Keratinocyte (primary cell): ENCODE measurements at regions not wholly inside any gene's neighbourhood (a gene's known extent, or its start where the extent isn't known, plus 50 kb on each side); places are given as distances from the start of the nearest gene placed in this dataset.

Experiments used
- DNase-seq: peaks from one replicate; pipeline ENCODE4 v3.0.0-alpha.2; 2011; ENCODE audit warnings: low read depth, missing footprints, low spot score
- FAIRE-seq: peaks from 2 replicates; lab custom pipeline; 2011; peaks lifted over from hg19 to GRCh38; lab: Jason Lieb, UNC
- H2AFZ ChIP-seq: 2 replicates; pipeline ENCODE4 v1.6.0; 2012; ENCODE audit warnings: low read length, control low read depth, inconsistent platforms; ENCODE audit not compliant: control insufficient read depth
- H3K27ac ChIP-seq: 2 replicates; pipeline ENCODE4 v1.5.1; 2011; ENCODE audit warnings: low read length; ENCODE audit not compliant: control insufficient read depth, insufficient read depth
- H3K27me3 ChIP-seq: 3 replicates; pipeline ENCODE4 v1.6.0; 2011; ENCODE audit warnings: low read length; ENCODE audit not compliant: control insufficient read depth, insufficient read depth; ENCODE audit errors: extremely low read depth
- H3K36me3 ChIP-seq, 2 experiments: 2 replicates in 1 of 2; 3 replicates in 1 of 2; pipeline ENCODE4 v1.5.1; 2011; ENCODE audit warnings: low read length in 2 of 2, mild to moderate bottlenecking in 1 of 2; ENCODE audit not compliant: control insufficient read depth in 2 of 2, insufficient read depth in 2 of 2; ENCODE audit errors: extremely low read depth in 1 of 2
- H3K4me1 ChIP-seq: 3 replicates; pipeline ENCODE4 v1.5.1; 2011; ENCODE audit warnings: low read length; ENCODE audit not compliant: control insufficient read depth, insufficient read depth; ENCODE audit errors: extremely low read depth
- H3K4me2 ChIP-seq: 3 replicates; pipeline ENCODE4 v1.6.0; 2011; ENCODE audit warnings: low read depth, low read length; ENCODE audit not compliant: control insufficient read depth, insufficient read depth; ENCODE audit errors: extremely low read depth
- H3K4me3 ChIP-seq, 3 experiments: fragments of 200-600 bp in 1 of 3; sonication (generic) in 1 of 3; 2 replicates in 2 of 3; 3 replicates in 1 of 3; pipeline ENCODE4 v1.5.1; 2011 to 2016; ENCODE audit warnings: low read length in 3 of 3, mild to moderate bottlenecking in 3 of 3, control low read depth in 2 of 3, inconsistent platforms in 1 of 3, low read depth in 1 of 3, mixed read lengths in 1 of 3, mixed run types in 1 of 3, moderate library complexity in 1 of 3; ENCODE audit not compliant: control insufficient read depth in 2 of 3, insufficient read depth in 2 of 3; ENCODE audit errors: extremely low read depth in 1 of 3
- H3K79me2 ChIP-seq: 2 replicates; pipeline ENCODE4 v1.6.0; 2012; ENCODE audit warnings: low read length; ENCODE audit not compliant: control insufficient read depth, insufficient read depth
- H3K9ac ChIP-seq: 3 replicates; pipeline ENCODE4 v1.6.0; 2011; ENCODE audit warnings: low read length; ENCODE audit not compliant: control insufficient read depth, insufficient read depth; ENCODE audit errors: extremely low read depth
- H3K9me1 ChIP-seq: 3 replicates; pipeline ENCODE4 v1.6.0; 2011; ENCODE audit warnings: low read length; ENCODE audit not compliant: control insufficient read depth, insufficient read depth; ENCODE audit errors: extremely low read depth
- H3K9me3 ChIP-seq: 2 replicates; pipeline ENCODE4 v1.5.1; 2012; ENCODE audit warnings: low read depth, low read length; ENCODE audit not compliant: control insufficient read depth
- H4K20me1 ChIP-seq: 3 replicates; pipeline ENCODE4 v1.6.0; 2011; ENCODE audit warnings: low read length; ENCODE audit not compliant: control insufficient read depth, insufficient read depth; ENCODE audit errors: extremely low read depth
- EZH2 ChIP-seq: IDR thresholded peaks from one replicate; pipeline ENCODE4 v1.6.1; 2012; ENCODE audit warnings: inconsistent platforms, mild to moderate bottlenecking, low read length, moderate library complexity
- dilution Hi-C: fragments of 300-500 bp; cut with MboI; formaldehyde crosslinking; loops from one replicate; pipeline ENCODE4 v1.7.0; 2020; ENCODE audit warnings: low sequenced_read_pairs; ENCODE audit not compliant: extremely low pct_ligation_motif_present
- TF ChIP-seq, protein P1 (sequence below), 3 experiments: IDR thresholded peaks in 1 of 3; conservative IDR thresholded peaks in 1 of 3; optimal IDR thresholded peaks in 1 of 3; 2 replicates in 2 of 3; 3 replicates in 1 of 3; pipeline versions ENCODE3 to v1.5.1; 2011; ENCODE audit warnings: low read length in 3 of 3, mild to moderate bottlenecking in 3 of 3, moderate library complexity in 2 of 3, control low read depth in 1 of 3, inconsistent platforms in 1 of 3; ENCODE audit not compliant: insufficient read depth in 2 of 3; ENCODE audit errors: extremely low read depth in 1 of 3

GRCh38 chr9:78828521-78828920 is 531.6 kb downstream of the PSAT1 start:
- H3K27me3 ChIP-seq: no peaks in the 10 kb centered on the region

DNA sequence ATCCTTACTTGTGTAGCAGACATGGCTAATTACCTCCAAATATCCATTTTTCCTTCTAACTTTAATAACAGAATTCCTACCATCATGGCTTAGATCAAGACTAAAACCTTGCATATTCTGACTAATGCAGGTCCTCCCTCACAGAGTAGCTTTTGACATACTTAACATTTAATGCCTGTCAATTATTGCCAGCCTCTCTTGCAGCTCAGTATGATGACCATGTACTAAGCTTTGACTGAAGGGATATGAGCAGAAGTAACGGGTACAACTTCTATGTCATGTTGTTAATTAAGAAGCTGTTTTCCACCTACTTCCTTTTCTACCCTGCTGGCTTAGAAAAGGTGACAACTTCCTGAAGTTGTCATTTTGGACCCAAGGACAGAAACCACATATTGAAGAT is 533.4 kb downstream of the PSAT1 start:
- no peak overlapping the region for H3K4me3 ChIP-seq
- dilution Hi-C loops: no loop called here
- no peak for TF ChIP-seq EZH2
- TF ChIP-seq, protein P1, sequence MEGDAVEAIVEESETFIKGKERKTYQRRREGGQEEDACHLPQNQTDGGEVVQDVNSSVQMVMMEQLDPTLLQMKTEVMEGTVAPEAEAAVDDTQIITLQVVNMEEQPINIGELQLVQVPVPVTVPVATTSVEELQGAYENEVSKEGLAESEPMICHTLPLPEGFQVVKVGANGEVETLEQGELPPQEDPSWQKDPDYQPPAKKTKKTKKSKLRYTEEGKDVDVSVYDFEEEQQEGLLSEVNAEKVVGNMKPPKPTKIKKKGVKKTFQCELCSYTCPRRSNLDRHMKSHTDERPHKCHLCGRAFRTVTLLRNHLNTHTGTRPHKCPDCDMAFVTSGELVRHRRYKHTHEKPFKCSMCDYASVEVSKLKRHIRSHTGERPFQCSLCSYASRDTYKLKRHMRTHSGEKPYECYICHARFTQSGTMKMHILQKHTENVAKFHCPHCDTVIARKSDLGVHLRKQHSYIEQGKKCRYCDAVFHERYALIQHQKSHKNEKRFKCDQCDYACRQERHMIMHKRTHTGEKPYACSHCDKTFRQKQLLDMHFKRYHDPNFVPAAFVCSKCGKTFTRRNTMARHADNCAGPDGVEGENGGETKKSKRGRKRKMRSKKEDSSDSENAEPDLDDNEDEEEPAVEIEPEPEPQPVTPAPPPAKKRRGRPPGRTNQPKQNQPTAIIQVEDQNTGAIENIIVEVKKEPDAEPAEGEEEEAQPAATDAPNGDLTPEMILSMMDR (optimal IDR thresholded peaks at IDR 0.05 in 1 of 3, IDR thresholded peaks at IDR 0.05 in 1 of 3, conservative IDR thresholded peaks at IDR 0.05 in 1 of 3; ENCODE audit: extremely low read depth in 1 of 3, insufficient read depth in 2 of 3, low read length in 3 of 3): no peak
- no peaks in the 10 kb centered on the region for H3K9me1 ChIP-seq
- no peaks in the 10 kb centered on the region for H3K36me3 ChIP-seq
- H2AFZ ChIP-seq: no peak overlapping the region
- no peaks in the 10 kb centered on the region for H3K9me3 ChIP-seq
- DNase-seq (no peak), FAIRE-seq (no peak)
- H4K20me1 ChIP-seq: no peaks in the 10 kb centered on the region
- H3K79me2 ChIP-seq: no peaks in the 10 kb centered on the region
- H3K9ac ChIP-seq: no peak overlapping the region
- no peaks in the 10 kb centered on the region for H3K4me1 ChIP-seq
- no peak overlapping the region for H3K27ac ChIP-seq
- H3K4me2 ChIP-seq: no peak overlapping the region
- no peaks in the 10 kb centered on the region for H3K27me3 ChIP-seq

More at GRCh38 chr9:78828521-78828920, 531.6 kb downstream of the PSAT1 start:
- Histone ChIP-seq H3K27ac (no peak overlapping the region), H3K4me3 (no peak overlapping the region), H3K79me2 (no peaks in the 10 kb centered on the region), H4K20me1 (no peaks in the 10 kb centered on the region), H2AFZ (no peak overlapping the region), H3K4me2 (no peak overlapping the region), H3K4me1 (no peaks in the 10 kb centered on the region), H3K9me3 (no peaks in the 10 kb centered on the region), H3K9ac (no peak overlapping the region), H3K36me3 (no peaks in the 10 kb centered on the region), H3K9me1 (no peaks in the 10 kb centered on the region)
- TF ChIP-seq EZH2: no peak
- TF ChIP-seq, protein P1 (optimal IDR thresholded peaks at IDR 0.05 in 1 of 3, IDR thresholded peaks at IDR 0.05 in 1 of 3, conservative IDR thresholded peaks at IDR 0.05 in 1 of 3; ENCODE audit: extremely low read depth in 1 of 3, insufficient read depth in 2 of 3, low read length in 3 of 3): no peak
- FAIRE-seq (no peak), DNase-seq (no peak)
- dilution Hi-C loops: no loop called here
